MCF 10A (cell line): ENCODE measurements at regions not wholly inside any gene's neighbourhood (a gene's known extent, or its start where the extent isn't known, plus 50 kb on each side); places are given as distances from the start of the nearest gene placed in this dataset.

Experiments used
- BruUV-seq: library from RNA; stranded (reverse); fragments of 400-500 nt; replicated peaks from 2 replicates; lab custom pipeline; 2021; lab: Mats Ljungman, UMichigan
- CTCF ChIA-PET: fragments of 300-600 bp; sonication (Branson Sonifier 250); formaldehyde crosslinking; extraction: SDS; loops from one replicate; lab custom pipeline; 2021; ENCODE audit warnings: antibody characterized with exemption, inconsistent platforms; lab: Yijun Ruan, JAX
- POLR2A ChIA-PET: fragments of 300-600, 350-650 bp; sonication (Branson Sonifier 250); formaldehyde crosslinking; extraction: SDS; loops from one replicate; lab custom pipeline; 2020; ENCODE audit warnings: antibody characterized with exemption, inconsistent platforms; lab: Yijun Ruan, JAX
- DNase-seq: peaks from one replicate; pipeline ENCODE4 v3.0.0-alpha.2; 2018; ENCODE audit not compliant: unreplicated experiment
- H3K27ac Mint-ChIP-seq: one replicate; pipeline ENCODE4 v1.8.0; 2022; ENCODE audit warnings: mild to moderate bottlenecking, low read depth, mixed read lengths; ENCODE audit not compliant: unreplicated experiment
- H3K27me3 Mint-ChIP-seq: one replicate; pipeline ENCODE4 v1.8.0; 2022; ENCODE audit warnings: mixed read lengths; ENCODE audit not compliant: insufficient read depth, unreplicated experiment
- H3K36me3 Mint-ChIP-seq: one replicate; pipeline ENCODE4 v1.8.0; 2022; ENCODE audit warnings: mild to moderate bottlenecking, moderate library complexity, mixed read lengths; ENCODE audit not compliant: insufficient read depth, unreplicated experiment
- H3K4me1 Mint-ChIP-seq: one replicate; pipeline ENCODE4 v1.8.0; 2022; ENCODE audit warnings: mixed read lengths; ENCODE audit not compliant: insufficient read depth, unreplicated experiment
- H3K4me3 Mint-ChIP-seq: one replicate; pipeline ENCODE4 v1.8.0; 2022; ENCODE audit warnings: mild to moderate bottlenecking, moderate library complexity, mixed read lengths; ENCODE audit not compliant: unreplicated experiment
- H3K9me3 Mint-ChIP-seq: one replicate; pipeline ENCODE4 v1.8.0; 2022; ENCODE audit warnings: mixed read lengths; ENCODE audit not compliant: unreplicated experiment
- CTCF ChIP-seq: fragments of 200-600 bp; IDR thresholded peaks from one replicate; pipeline ENCODE4 v1.8.0; 2022; ENCODE audit warnings: antibody characterized with exemption, mild to moderate bottlenecking; ENCODE audit not compliant: unreplicated experiment
- intact Hi-C: fragments of 100-400 bp; cut with micrococcal nuclease; formaldehyde crosslinking; loops from 2 replicates; pipeline ENCODE4 v1.14.1; 2022

- H3K4me3 Mint-ChIP-seq = no peak overlapping the region
- H3K4me1 Mint-ChIP-seq = peaks cover 28% of the 10 kb centered on the region
- no peaks in the 10 kb centered on the region for H3K9me3 Mint-ChIP-seq
- H3K27ac Mint-ChIP-seq = no peak overlapping the region
- ChIA-PET CTCF (interaction anchor here (0.5 to 6.5 kb wide), 13 partner anchors 11 to 920 kb away, joined by 3 to 148 read pairs (median 22); partner anchors contain the start of gene AREG), POLR2A (interaction anchor here (0.6 to 3.8 kb wide), 7 partner anchors 59 to 214 kb away, joined by 3 to 72 read pairs (median 16); partner anchors contain the start of gene AREG)
- intact Hi-C loops = loop anchor here (10.0 kb wide), 1 partner anchor 349 kb away; no protein-coding TSS in a partner anchor
- no TSS peak for BruUV-seq
- no peaks in the 10 kb centered on the region for H3K27me3 Mint-ChIP-seq
- TF ChIP-seq CTCF = no peak
- H3K36me3 Mint-ChIP-seq = no peaks in the 10 kb centered on the region
- no peak for DNase-seq
Observed at GRCh38 chr4:74534121-74534520, 89.2 kb downstream of the AREG start.

GRCh38 chr4:74534936-74535335 is 90.0 kb downstream of the AREG start:
- no peak for DNase-seq
- no peaks in the 10 kb centered on the region for H3K36me3 Mint-ChIP-seq
- BruUV-seq = no TSS peak
- no peak for TF ChIP-seq CTCF
- POLR2A ChIA-PET = interaction anchor here (1.0 to 1.6 kb wide), 2 partner anchors 90 to 136 kb away, joined by 3 to 5 read pairs; no protein-coding TSS in a partner anchor
- intact Hi-C loops = loop anchor here (5.0 to 10.0 kb wide), 2 partner anchors 257 to 350 kb away; partner anchors contain the start of gene BTC
- H3K4me3 Mint-ChIP-seq = no peak overlapping the region
- H3K27me3 Mint-ChIP-seq = no peaks in the 10 kb centered on the region
- no peak overlapping the region for H3K27ac Mint-ChIP-seq
- no peaks in the 10 kb centered on the region for H3K9me3 Mint-ChIP-seq
- peaks cover 32% of the 10 kb centered on the region for H3K4me1 Mint-ChIP-seq
- CTCF ChIA-PET = interaction anchor here (0.6 to 6.5 kb wide), 9 partner anchors 85 to 157 kb away, joined by 3 to 148 read pairs (median 7); no protein-coding TSS in a partner anchor

GRCh38 chr4:74535512-74535911 is 90.6 kb downstream of the AREG start:
- CTCF ChIA-PET = interaction anchor here (0.7 to 6.5 kb wide), 10 partner anchors 9 to 157 kb away, joined by 3 to 144 read pairs (median 3); no protein-coding TSS in a partner anchor
- Mint-ChIP-seq H3K27me3 (no peaks in the 10 kb centered on the region), H3K4me3 (no peak overlapping the region), H3K9me3 (no peaks in the 10 kb centered on the region), H3K36me3 (no peaks in the 10 kb centered on the region), H3K27ac (no peak overlapping the region), H3K4me1 (peaks cover 32% of the 10 kb centered on the region)
- BruUV-seq = no TSS peak
- POLR2A ChIA-PET = interaction anchor here (1.0 to 1.6 kb wide), 3 partner anchors 89 to 140 kb away, joined by 3 to 5 read pairs (median 3); no protein-coding TSS in a partner anchor
- DNase-seq = no peak
- intact Hi-C loops = loop anchor here (5.0 to 10.0 kb wide), 2 partner anchors 257 to 351 kb away; partner anchors contain the start of gene BTC
- no peak for TF ChIP-seq CTCF

GRCh38 chr4:74536557-74536956 is 91.6 kb downstream of the AREG start:
- Mint-ChIP-seq H3K27me3 (no peaks in the 10 kb centered on the region), H3K27ac (no peak overlapping the region), H3K9me3 (no peaks in the 10 kb centered on the region), H3K4me1 (peaks cover 26% of the 10 kb centered on the region), H3K36me3 (no peaks in the 10 kb centered on the region), H3K4me3 (no peak overlapping the region)
- CTCF ChIA-PET = interaction anchor here (1.2 to 9.2 kb wide), 2 partner anchors 136 to 165 kb away, joined by 6 to 171 read pairs; no protein-coding TSS in a partner anchor
- TF ChIP-seq CTCF = peak; percentile 38
- peak; percentile 41 for DNase-seq
- intact Hi-C loops = loop anchor here (1.0 to 10.0 kb wide), 4 partner anchors 87 to 352 kb away; partner anchors contain the start of gene BTC
- POLR2A ChIA-PET = interaction anchor here (0.6 to 1.8 kb wide), 3 partner anchors 18 to 257 kb away, joined by 3 to 6 read pairs (median 4); no protein-coding TSS in a partner anchor
- no TSS peak for BruUV-seq
